ENCODE measurements at regions not wholly inside any gene's neighbourhood (a gene's known extent, or its start where the extent isn't known, plus 50 kb on each side); places are given as distances from the start of the nearest gene placed in this dataset.

GRCh38 chr1:30052178-30052577 lies 671.2 kb downstream of the MATN1 start:
- H3K36me3 ChIP-seq: no peaks in the 10 kb centered on the region
- no peaks in the 10 kb centered on the region for H3K4me1 ChIP-seq
- no peak overlapping the region for H3K4me3 ChIP-seq
- H3K9me3 ChIP-seq: no peaks in the 10 kb centered on the region
- intact Hi-C loops (cut with DNase I; ENCODE audit: low total_unique reads): no loop called here
- no peak overlapping the region for H3K27ac ChIP-seq
- peaks cover 0 to 16% of the 10 kb centered on the region in 2 donors for H3K27me3 ChIP-seq
- TF ChIP-seq CTCF (IDR thresholded peaks at IDR 0.05): no peak
- no peak for TF ChIP-seq POLR2A (IDR thresholded peaks at IDR 0.05)
- DNase-seq (ENCODE audit: low spot score in 2 of 2): no peak

- H3K4me1 ChIP-seq: no peaks in the 10 kb centered on the region
- DNase-seq (ENCODE audit: low spot score in 2 of 2): no peak
- no peaks in the 10 kb centered on the region for H3K9me3 ChIP-seq
- H3K27me3 ChIP-seq: peaks cover 0 to 16% of the 10 kb centered on the region in 2 donors
- no peak overlapping the region for H3K4me3 ChIP-seq
- intact Hi-C loops (cut with DNase I; ENCODE audit: low total_unique reads): no loop called here
- TF ChIP-seq CTCF (IDR thresholded peaks at IDR 0.05): no peak
- no peak for TF ChIP-seq POLR2AphosphoS5 (IDR thresholded peaks at IDR 0.05)
- TF ChIP-seq POLR2A (IDR thresholded peaks at IDR 0.05): no peak
- no peaks in the 10 kb centered on the region for H3K36me3 ChIP-seq
- H3K27ac ChIP-seq: no peak overlapping the region
Observed at GRCh38 chr1:30051777-30052176, 671.6 kb downstream of the MATN1 start.

GRCh38 chr1:30049748-30050296 lies 673.6 kb downstream of the MATN1 start:
- DNase-seq (ENCODE audit: low spot score in 2 of 2): no peak
- no peak overlapping the region for H3K27ac ChIP-seq
- H3K36me3 ChIP-seq: no peaks in the 10 kb centered on the region
- TF ChIP-seq POLR2AphosphoS5 (IDR thresholded peaks at IDR 0.05): no peak
- H3K4me3 ChIP-seq: no peak overlapping the region
- intact Hi-C loops (cut with DNase I; ENCODE audit: low total_unique reads): no loop called here
- H3K9me3 ChIP-seq: no peaks in the 10 kb centered on the region
- no peaks in the 10 kb centered on the region for H3K4me1 ChIP-seq
- peaks cover 0 to 16% of the 10 kb centered on the region in 2 donors for H3K27me3 ChIP-seq

- no peak for DNase-seq (ENCODE audit: low spot score in 2 of 2)
- intact Hi-C loops (cut with DNase I; ENCODE audit: low total_unique reads): no loop called here
- no peak for TF ChIP-seq POLR2AphosphoS5 (IDR thresholded peaks at IDR 0.05)
- TF ChIP-seq POLR2A (IDR thresholded peaks at IDR 0.05): no peak
- no peak for TF ChIP-seq CTCF (IDR thresholded peaks at IDR 0.05)
Observed at GRCh38 chr1:30048905-30049304, 674.5 kb downstream of the MATN1 start.

GRCh38 chr1:30047576-30047975 lies 675.8 kb downstream of the MATN1 start:
- no peak for DNase-seq (ENCODE audit: low spot score in 2 of 2)
- Histone ChIP-seq H3K4me3 (no peak overlapping the region), H3K4me1 (no peaks in the 10 kb centered on the region), H3K36me3 (no peaks in the 10 kb centered on the region), H3K27me3 (peaks cover 0 to 8% of the 10 kb centered on the region in 2 donors), H3K9me3 (peaks cover 2 to 5% of the 10 kb centered on the region in 2 donors), H3K27ac (no peak overlapping the region)
- TF ChIP-seq POLR2AphosphoS5 (IDR thresholded peaks at IDR 0.05) (no peak), POLR2A (IDR thresholded peaks at IDR 0.05) (no peak), CTCF (IDR thresholded peaks at IDR 0.05) (no peak)
- intact Hi-C loops (cut with DNase I; ENCODE audit: low total_unique reads): no loop called here

More at GRCh38 chr1:30048905-30049304, 674.5 kb downstream of the MATN1 start:
- H3K4me3 ChIP-seq: no peak overlapping the region
- H3K36me3 ChIP-seq: no peaks in the 10 kb centered on the region
- no peaks in the 10 kb centered on the region for H3K9me3 ChIP-seq
- H3K27ac ChIP-seq: no peak overlapping the region
- peaks cover 0 to 14% of the 10 kb centered on the region in 2 donors for H3K27me3 ChIP-seq
- no peaks in the 10 kb centered on the region for H3K4me1 ChIP-seq

- TF ChIP-seq POLR2AphosphoS5 (IDR thresholded peaks at IDR 0.05): no peak
- TF ChIP-seq POLR2A (IDR thresholded peaks at IDR 0.05): no peak
- no peak for TF ChIP-seq CTCF (IDR thresholded peaks at IDR 0.05)
- Histone ChIP-seq H3K9me3 (peaks cover 7 to 10% of the 10 kb centered on the region in 2 donors), H3K4me1 (no peaks in the 10 kb centered on the region), H3K4me3 (no peak overlapping the region), H3K27ac (no peak overlapping the region), H3K27me3 (peaks cover 0 to 4% of the 10 kb centered on the region in 2 donors), H3K36me3 (no peaks in the 10 kb centered on the region)
- intact Hi-C loops (cut with DNase I; ENCODE audit: low total_unique reads): no loop called here
- DNase-seq (ENCODE audit: low spot score in 2 of 2): no peak
Observed at GRCh38 chr1:30046751-30047150, 676.6 kb downstream of the MATN1 start.
